ENCODE measurements at regions not wholly inside any gene's neighbourhood (a gene's known extent, or its start where the extent isn't known, plus 50 kb on each side); places are given as distances from the start of the nearest gene placed in this dataset.

GRCh38 chr7:101746314-101746713, 71.1 kb upstream of the CUX1 start:
- Histone ChIP-seq H3K14ac (ENCODE audit: insufficient read length) (no peak overlapping the region), H3K4me3 (ENCODE audit: extremely low read depth in 1 of 4, insufficient read depth in 2 of 4, low read depth in 3 of 4, low read length in 4 of 4) (no peak overlapping the region), H2BK5ac (ENCODE audit: low read depth, low read length) (no peak overlapping the region), H3K79me1 (ENCODE audit: low read depth, low read length) (no peaks in the 10 kb centered on the region), H3K4ac (replicated peaks; ENCODE audit: insufficient read length, low read depth, low read length) (no peak overlapping the region), H2BK120ac (replicated peaks; ENCODE audit: low read depth, low read length) (no peak overlapping the region), H4K8ac (ENCODE audit: extremely low read depth, insufficient read depth, low read length) (no peak overlapping the region), H3K9me3 (ENCODE audit: insufficient read depth in 2 of 2, low read depth in 1 of 2, low read length in 1 of 2) (no peaks in the 10 kb centered on the region), H3K56ac (replicated peaks; ENCODE audit: insufficient read length, low read depth, low read length) (no peak overlapping the region), H3K4me1 (replicated peaks in 1 of 4; ENCODE audit: control insufficient read depth in 3 of 4, insufficient read depth in 4 of 4, low read length in 3 of 4) (peaks cover 0 to 8% (median 7%) of the 10 kb centered on the region in 4 experiments; a peak in 6 of 7 replicates), H4K91ac (replicated peaks; ENCODE audit: insufficient read length, low read length) (no peak overlapping the region), H4K20me1 (replicated peaks in 1 of 2; ENCODE audit: control insufficient read depth in 1 of 2, insufficient read depth in 2 of 2, low read length in 2 of 2) (no peaks in the 10 kb centered on the region), H2AK5ac (ENCODE audit: low read depth, low read length) (peak overlapping the region; percentile 65), H4K5ac (ENCODE audit: insufficient read length, low read depth, low read length) (no peak overlapping the region), H3K23me2 (ENCODE audit: low read depth, low read length) (peaks cover 3% of the 10 kb centered on the region; the same call in 1 of the 2 replicates), H2AFZ (ENCODE audit: low read length) (no peak overlapping the region), H3K79me2 (ENCODE audit: control insufficient read depth in 1 of 2, insufficient read depth in 2 of 2, low read length in 2 of 2) (no peaks in the 10 kb centered on the region), H3K36me3 (ENCODE audit: control insufficient read depth in 2 of 4, insufficient read depth in 4 of 4, low read length in 3 of 4) (no peaks in the 10 kb centered on the region), H2BK12ac (ENCODE audit: low read depth, low read length) (no peak overlapping the region), H3K9ac (replicated peaks in 1 of 4; ENCODE audit: extremely low read depth in 1 of 4, low read depth in 3 of 4, low read length in 3 of 4) (no peak overlapping the region), H3K18ac (ENCODE audit: extremely low read depth, low read length) (no peak overlapping the region), H2BK20ac (ENCODE audit: low read length) (no peak overlapping the region), H3K23ac (ENCODE audit: insufficient read length) (no peak overlapping the region), H3K27me3 (replicated peaks in 1 of 4; ENCODE audit: control insufficient read depth in 3 of 4, extremely low read depth in 1 of 4, insufficient read depth in 3 of 4, low read length in 3 of 4) (no peaks in the 10 kb centered on the region), H2BK15ac (ENCODE audit: low read length) (peak overlapping the region; percentile 61; the same call in 1 of the 2 replicates), H3K4me2 (ENCODE audit: insufficient read depth in 1 of 2, low read depth in 2 of 2, low read length in 2 of 2) (no peak overlapping the region), H3K27ac (ENCODE audit: low read depth, low read length) (no peak overlapping the region)
- WGBS, 2 experiments (ENCODE audit: extremely low coverage in 1 of 2, insufficient coverage in 1 of 2, insufficient read length in 1 of 2, insufficient replicate concordance in 2 of 2, low coverage in 1 of 2, low lambda C conversion rate in 2 of 2, missing lambda C conversion rate in 1 of 2) = 93% methylated on average over 5 of the region's 5 CpGs; no CpG with 5 or more reads in 1 of the 2 experiments
- ChIA-PET CTCF (ENCODE audit: partially characterized antibody) (interaction anchor here (1.5 kb wide), 1 partner anchor 19 kb away, joined by 3 read pairs; no protein-coding TSS in a partner anchor), POLR2A (ENCODE audit: partially characterized antibody) (no interaction called here)
- DNase-seq (ENCODE audit: low read depth in 1 of 2, low spot score in 2 of 2) (no peak), FAIRE-seq (no peak)
- TF ChIP-seq GTF2F1 (IDR thresholded peaks at IDR 0.05; ENCODE audit: borderline replicate concordance, low read depth, low read length) (no peak), SIN3A (conservative IDR thresholded peaks at IDR 0.05 in 1 of 2, IDR thresholded peaks at IDR 0.05 in 1 of 2; ENCODE audit: low read depth in 1 of 2, low read length in 2 of 2) (no peak), ATF2 (IDR thresholded peaks at IDR 0.05; ENCODE audit: low read length) (no peak)
